Activated naive CD8-positive, alpha-beta T cell treated with anti-CD3 and anti-CD28 coated beads for 36 hours (primary cell): ENCODE measurements at regions not wholly inside any gene's neighbourhood (a gene's known extent, or its start where the extent isn't known, plus 50 kb on each side); places are given as distances from the start of the nearest gene placed in this dataset.

ENCODE experiments used
- DNase-seq: peaks from one replicate; pipeline ENCODE4 v3.0.0; 2021
- H3K27ac Mint-ChIP-seq: one replicate; pipeline ENCODE4 v1.8.0; 2022; ENCODE audit warnings: mild to moderate bottlenecking, moderate library complexity, mixed read lengths
- H3K27me3 Mint-ChIP-seq: one replicate; pipeline ENCODE4 v1.8.0; 2022; ENCODE audit warnings: mild to moderate bottlenecking, mixed read lengths
- H3K36me3 Mint-ChIP-seq: one replicate; pipeline ENCODE4 v1.8.0; 2021; ENCODE audit warnings: mild to moderate bottlenecking, mixed read lengths
- H3K4me1 Mint-ChIP-seq: one replicate; pipeline ENCODE4 v1.8.0; 2021; ENCODE audit warnings: mixed read lengths
- H3K4me3 Mint-ChIP-seq: one replicate; pipeline ENCODE4 v1.8.0; 2022; ENCODE audit warnings: mild to moderate bottlenecking, moderate library complexity, mixed read lengths
- H3K9me3 Mint-ChIP-seq: one replicate; pipeline ENCODE4 v1.8.0; 2022; ENCODE audit warnings: mixed read lengths

DNA sequence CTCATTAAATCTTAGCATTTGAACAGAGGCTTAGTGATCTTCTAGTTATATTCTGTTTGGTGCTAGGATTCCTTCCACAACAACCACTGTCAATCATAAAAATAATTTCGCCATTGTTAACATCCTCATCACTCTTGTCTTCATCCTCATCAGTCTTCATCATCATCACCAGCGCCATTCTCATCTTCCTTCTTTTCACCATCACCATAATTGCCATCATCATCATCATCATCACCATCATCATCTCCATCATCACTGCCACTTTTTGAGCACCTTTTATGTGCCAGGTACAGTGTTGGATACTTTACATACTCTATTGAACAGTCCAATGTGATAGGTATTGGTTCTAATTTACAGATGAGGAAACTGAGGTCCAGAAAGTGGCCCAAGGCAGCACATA, 245.7 kb downstream of the PTPRU start:
- H3K4me3 Mint-ChIP-seq, result no peak overlapping the region
- H3K27me3 Mint-ChIP-seq, result peaks cover 29% of the 10 kb centered on the region
- no peaks in the 10 kb centered on the region for H3K36me3 Mint-ChIP-seq
- no peak for DNase-seq
- H3K4me1 Mint-ChIP-seq, result no peaks in the 10 kb centered on the region
- H3K27ac Mint-ChIP-seq, result no peak overlapping the region
- no peaks in the 10 kb centered on the region for H3K9me3 Mint-ChIP-seq

DNA sequence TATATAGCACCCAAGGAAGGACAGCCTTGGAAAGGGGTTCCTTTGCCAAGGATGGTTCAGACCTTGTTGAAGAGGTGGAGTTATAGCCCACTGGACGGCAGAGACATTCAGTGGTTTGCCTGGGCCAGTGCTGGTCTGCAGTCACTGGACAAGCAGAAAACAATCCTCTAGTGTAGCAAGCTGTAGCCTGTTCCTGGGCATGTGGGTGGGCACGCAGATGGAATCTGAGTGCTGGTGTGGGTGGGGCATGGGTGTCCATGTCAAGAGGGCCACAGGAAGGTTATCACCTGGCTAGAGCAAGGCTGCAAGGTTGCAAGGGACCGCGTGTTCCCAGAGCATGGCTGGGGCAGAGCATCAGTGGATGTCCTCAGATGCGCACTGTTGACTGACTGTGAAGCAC, 244.7 kb downstream of the PTPRU start:
- no peaks in the 10 kb centered on the region for H3K4me1 Mint-ChIP-seq
- no peak overlapping the region for H3K4me3 Mint-ChIP-seq
- peaks cover 37% of the 10 kb centered on the region for H3K27me3 Mint-ChIP-seq
- H3K36me3 Mint-ChIP-seq, result no peaks in the 10 kb centered on the region
- no peak overlapping the region for H3K27ac Mint-ChIP-seq
- H3K9me3 Mint-ChIP-seq, result no peaks in the 10 kb centered on the region
- DNase-seq, result no peak

DNA sequence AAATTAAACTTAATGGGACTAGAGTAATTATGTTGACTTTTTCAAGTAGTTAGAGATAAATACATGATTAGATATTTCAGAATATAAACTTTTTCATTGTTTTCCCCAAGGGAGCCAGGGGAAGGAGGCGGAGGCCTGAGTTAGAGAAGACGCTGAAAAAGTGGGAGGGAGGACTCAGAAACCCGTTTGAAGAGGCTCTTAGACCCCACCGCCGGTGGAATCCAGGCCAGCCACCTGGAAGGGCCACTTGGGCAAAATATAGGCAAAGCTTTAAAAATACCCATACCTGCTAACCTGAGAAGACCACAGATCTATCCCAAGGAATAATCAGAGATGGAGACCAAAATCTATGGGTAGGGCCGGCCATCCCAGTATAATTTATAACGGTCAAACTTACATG, 242.6 kb downstream of the PTPRU start:
- H3K27me3 Mint-ChIP-seq, result peaks cover 51% of the 10 kb centered on the region
- H3K36me3 Mint-ChIP-seq, result no peaks in the 10 kb centered on the region
- no peak overlapping the region for H3K27ac Mint-ChIP-seq
- no peak for DNase-seq
- no peaks in the 10 kb centered on the region for H3K9me3 Mint-ChIP-seq
- no peak overlapping the region for H3K4me3 Mint-ChIP-seq
- no peaks in the 10 kb centered on the region for H3K4me1 Mint-ChIP-seq

DNA sequence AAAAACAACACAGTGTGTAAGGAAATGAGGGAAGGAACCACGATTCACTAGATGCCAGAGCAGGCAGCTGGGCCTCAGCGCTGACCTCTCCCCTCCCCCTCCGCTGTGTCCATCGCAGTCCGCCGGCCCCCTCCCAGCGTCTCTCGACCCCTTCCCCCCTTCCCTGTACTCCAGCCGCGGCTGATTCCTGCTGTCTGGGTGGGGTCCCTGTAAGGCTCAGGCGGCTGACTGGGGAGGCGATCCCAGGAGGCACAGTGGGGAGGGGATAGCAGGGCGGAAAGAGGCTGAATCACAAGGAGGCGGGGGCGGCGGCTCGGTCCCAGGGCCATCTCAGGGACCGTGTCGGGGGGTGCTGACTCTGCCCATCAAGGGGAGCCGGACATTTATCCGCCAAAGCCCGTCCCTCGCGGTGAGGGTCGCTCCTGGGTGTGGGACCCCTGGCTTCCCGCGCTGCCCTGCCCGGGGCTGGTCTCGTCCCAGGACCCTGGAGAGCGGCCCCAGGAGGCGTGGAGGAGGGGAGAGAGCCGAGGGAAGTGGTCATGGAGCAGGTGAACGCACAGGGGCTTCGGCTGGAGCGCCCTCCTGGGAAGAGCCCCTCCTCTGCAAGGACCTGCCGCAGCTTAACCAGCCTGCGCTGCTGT, 241.9 kb downstream of the PTPRU start:
- Mint-ChIP-seq H3K27ac (no peak overlapping the region), H3K9me3 (no peaks in the 10 kb centered on the region), H3K27me3 (peaks cover 57% of the 10 kb centered on the region), H3K36me3 (no peaks in the 10 kb centered on the region), H3K4me1 (no peaks in the 10 kb centered on the region), H3K4me3 (no peak overlapping the region)
- DNase-seq, result no peak

DNA sequence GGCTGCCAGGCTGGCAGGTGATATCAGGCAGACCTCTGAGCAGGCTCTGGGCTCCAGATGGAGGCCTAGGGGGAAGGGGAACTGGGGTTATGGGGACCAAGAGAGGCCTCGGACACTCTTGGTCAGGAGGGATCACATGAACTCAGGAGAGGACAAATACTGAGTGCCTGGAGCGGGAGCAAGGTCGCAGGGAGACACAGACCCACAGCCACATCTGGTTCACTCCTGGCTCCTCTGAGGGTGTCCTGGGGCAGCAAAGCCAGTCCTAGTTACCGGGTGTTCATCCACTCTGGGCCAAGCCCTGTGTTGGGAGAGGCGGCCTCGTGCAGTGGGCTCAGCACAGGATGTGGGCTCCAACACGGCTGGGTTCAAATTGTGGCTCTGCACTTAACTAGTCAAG, 239.0 kb downstream of the PTPRU start:
- H3K27me3 Mint-ChIP-seq, result peaks cover 57% of the 10 kb centered on the region
- no peak for DNase-seq
- H3K4me1 Mint-ChIP-seq, result no peaks in the 10 kb centered on the region
- H3K36me3 Mint-ChIP-seq, result no peaks in the 10 kb centered on the region
- H3K9me3 Mint-ChIP-seq, result no peaks in the 10 kb centered on the region
- no peak overlapping the region for H3K27ac Mint-ChIP-seq
- H3K4me3 Mint-ChIP-seq, result no peak overlapping the region

DNA sequence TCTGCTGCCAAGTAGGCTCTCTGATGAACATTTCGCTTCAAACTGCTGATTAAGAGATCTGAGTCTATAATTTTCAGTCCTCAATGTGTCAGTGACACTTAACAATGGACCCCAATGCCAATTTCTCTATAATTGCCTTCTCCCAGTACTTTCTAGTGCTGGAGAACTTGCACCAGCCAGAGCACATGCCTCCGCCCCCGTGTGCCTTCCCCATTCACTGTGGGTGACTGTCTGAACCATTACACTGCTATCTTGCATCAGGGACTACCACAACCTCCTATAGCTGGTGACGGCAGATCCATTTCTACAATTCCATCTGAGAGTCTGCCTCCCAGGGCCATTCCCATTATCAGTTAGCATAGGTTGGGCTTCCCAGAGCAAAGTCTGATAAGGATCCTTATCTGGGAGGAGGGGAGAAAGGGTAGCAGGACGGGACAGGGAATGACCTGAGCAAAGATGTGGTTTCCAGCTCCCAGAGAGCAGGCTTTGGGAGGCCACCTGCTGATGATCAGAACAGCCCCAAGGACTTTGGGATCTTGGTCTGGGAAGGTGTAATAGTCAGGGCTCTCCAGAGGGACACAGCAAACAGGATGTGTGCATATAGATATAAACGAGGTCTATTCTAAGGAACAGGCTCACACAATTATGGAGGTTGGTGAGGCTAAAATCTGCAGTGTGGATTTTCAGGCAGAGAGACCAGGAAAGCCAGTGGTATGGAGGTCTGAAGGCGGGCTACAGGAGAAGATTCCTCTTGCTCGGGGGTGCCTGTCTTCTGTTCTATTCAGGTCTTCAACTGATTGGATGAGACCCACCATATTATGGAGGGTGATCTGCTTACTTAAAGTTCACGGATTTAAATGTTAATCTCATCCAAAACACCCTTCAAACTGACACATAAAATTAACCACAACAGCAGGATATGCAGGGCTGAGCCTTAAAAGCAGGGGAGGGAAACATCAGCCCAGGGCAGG, 238.2 kb downstream of the PTPRU start:
- Mint-ChIP-seq H3K27ac (no peak overlapping the region), H3K4me1 (no peaks in the 10 kb centered on the region), H3K4me3 (no peak overlapping the region), H3K27me3 (peaks cover 52% of the 10 kb centered on the region), H3K36me3 (no peaks in the 10 kb centered on the region), H3K9me3 (no peaks in the 10 kb centered on the region)
- DNase-seq, result no peak

DNA sequence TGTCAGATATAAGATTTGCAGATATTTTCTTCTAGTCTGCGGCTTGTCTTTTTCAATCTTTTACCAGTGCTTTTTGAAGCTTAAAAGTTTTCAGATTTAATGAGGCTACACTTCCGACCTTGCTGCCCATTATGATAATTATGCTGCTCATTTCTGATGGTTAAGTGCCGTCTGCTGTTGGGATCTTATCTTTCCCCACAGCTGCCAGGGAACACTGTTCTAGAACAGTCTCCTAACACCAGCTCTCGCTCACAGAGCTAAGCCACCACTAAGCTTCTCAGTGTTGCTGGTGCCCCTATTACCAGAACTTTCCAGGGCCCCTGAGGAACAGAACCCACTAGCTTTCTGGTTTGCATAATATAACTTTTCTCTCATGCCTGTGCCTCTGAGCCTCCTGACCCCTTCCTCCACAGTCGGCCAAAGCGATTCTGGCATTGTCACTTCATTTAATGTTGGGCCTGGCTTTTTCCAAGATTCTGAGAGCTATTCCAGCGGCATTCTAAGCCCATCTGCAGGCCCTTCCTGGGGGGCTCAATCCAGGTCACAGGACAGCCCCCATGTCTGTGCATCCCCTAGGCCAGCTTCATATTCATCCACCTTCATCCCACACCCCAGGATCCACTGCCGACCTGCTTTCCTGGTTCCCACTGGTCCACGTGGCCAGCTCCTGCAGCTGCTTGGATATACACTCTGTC, 237.0 kb downstream of the PTPRU start:
- Mint-ChIP-seq H3K36me3 (no peaks in the 10 kb centered on the region), H3K9me3 (no peaks in the 10 kb centered on the region), H3K4me1 (no peaks in the 10 kb centered on the region), H3K4me3 (no peak overlapping the region), H3K27ac (no peak overlapping the region), H3K27me3 (peaks cover 46% of the 10 kb centered on the region)
- no peak for DNase-seq

DNA sequence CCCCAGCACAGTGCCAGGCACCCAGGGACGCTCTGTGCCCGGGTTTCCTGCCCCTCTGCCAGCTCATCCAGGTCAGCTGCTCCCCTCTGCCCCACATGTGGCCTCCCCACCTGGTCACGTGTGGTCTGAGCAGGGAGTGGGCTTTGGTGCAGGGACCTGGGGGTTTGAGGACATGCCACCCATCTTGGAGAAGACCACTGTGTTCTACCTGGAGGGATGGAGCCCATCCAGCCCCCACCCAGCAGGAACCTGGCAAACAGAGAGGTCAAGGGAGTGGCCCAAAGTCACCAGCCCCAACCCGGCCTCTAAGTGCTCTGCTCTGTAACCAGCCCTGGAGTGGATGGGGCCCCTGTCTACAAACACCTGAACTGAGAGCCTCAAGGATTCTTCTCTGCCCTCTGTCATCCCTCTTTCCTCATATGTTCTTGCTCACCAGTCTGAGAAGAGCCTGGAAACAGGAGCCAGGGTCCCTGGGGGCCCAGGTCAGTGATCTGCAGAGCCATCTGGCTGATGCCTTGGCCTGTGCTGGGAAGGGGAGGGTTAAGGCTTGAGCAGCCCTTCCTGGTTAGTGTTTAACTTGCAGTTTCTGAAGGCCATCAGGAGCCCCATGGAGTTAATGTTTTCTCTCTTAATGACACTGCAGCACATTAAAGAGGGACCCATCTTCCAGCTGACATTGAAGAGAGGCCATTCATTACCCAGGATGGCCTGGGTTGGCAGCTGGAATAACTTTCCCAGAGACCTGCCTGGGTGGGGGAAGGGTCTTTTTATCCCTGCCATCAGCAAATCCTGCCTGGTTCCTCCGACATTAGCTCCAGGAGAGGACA, 235.4 kb downstream of the PTPRU start:
- Mint-ChIP-seq H3K27ac (no peak overlapping the region), H3K36me3 (no peaks in the 10 kb centered on the region), H3K9me3 (no peaks in the 10 kb centered on the region), H3K4me1 (no peaks in the 10 kb centered on the region), H3K27me3 (peaks cover 34% of the 10 kb centered on the region), H3K4me3 (no peak overlapping the region)
- DNase-seq, result no peak

DNA sequence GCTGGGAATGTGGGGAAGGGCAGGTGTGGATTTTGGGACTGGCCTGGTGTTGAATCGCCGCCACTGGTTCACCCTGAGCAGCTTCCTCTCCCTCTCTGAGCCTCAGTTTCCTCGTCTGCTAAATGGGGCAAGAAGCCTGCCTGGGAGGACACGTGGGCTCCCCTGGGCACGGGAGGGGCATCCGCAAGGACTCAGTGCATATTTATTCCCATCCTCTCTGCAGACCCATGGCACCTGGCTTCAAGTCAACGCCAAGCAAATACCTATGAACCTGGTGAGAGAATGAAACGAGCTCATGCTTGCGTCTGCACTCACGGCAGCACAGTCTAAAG, 234.4 kb downstream of the PTPRU start:
- Mint-ChIP-seq H3K9me3 (no peaks in the 10 kb centered on the region), H3K27ac (no peak overlapping the region), H3K36me3 (no peaks in the 10 kb centered on the region), H3K27me3 (peaks cover 27% of the 10 kb centered on the region), H3K4me1 (no peaks in the 10 kb centered on the region), H3K4me3 (no peak overlapping the region)
- no peak for DNase-seq

DNA sequence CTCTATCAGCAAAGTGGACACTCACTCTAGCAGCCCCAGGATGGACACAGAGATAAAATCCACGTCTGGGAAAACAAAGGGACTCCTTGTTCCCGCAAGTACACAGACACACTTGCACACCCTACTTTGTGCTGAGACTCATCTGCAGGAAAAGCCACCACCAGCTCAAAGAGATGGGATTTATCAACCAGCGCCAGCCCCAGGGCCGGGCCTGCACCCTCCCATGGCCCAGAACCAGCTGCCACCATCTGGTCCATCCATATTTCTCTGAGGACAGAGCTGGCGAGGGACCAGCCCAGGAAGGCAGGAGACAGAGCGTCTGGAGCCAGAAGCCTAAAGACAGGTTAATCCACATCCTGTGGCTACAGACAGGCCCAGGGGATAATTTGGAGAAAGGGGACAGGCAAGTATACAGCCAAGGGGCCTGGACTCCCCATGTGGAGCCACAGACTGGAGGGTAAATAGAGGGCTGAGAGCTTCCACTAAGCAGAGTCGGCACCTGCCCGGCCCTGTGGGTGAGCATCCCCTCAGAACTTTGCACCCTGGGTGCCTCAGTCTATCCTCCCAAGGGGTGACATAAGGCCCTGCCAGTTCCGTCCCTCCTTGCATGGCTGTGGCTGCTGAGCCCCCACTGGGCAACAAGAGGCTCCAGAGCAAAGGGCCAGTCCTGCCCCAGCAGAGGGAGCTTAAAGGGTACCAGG, 233.9 kb downstream of the PTPRU start:
- no peaks in the 10 kb centered on the region for H3K36me3 Mint-ChIP-seq
- H3K4me3 Mint-ChIP-seq, result no peak overlapping the region
- H3K27ac Mint-ChIP-seq, result no peak overlapping the region
- DNase-seq, result no peak
- H3K27me3 Mint-ChIP-seq, result peaks cover 25% of the 10 kb centered on the region
- H3K9me3 Mint-ChIP-seq, result peaks cover 1% of the 10 kb centered on the region
- H3K4me1 Mint-ChIP-seq, result no peaks in the 10 kb centered on the region

DNA sequence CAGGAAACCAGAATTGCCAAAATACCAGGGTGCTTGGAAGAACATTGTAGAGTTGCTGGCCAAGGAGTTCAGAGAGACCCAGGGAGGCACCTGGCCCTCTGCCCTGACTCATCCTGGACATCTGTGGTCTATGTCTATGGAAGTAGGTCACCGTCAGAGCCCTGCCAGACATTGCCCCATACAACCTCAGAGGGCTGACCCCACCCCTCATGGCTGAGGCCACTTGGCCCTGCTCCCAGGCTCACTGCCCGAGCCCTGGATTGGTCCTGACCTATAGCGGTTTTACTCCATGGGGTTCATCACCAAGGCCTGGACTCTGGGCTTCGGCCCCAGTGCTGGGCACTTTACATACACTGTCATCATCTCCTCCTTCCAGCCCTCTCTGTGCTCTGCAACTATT, 233.1 kb downstream of the PTPRU start:
- Mint-ChIP-seq H3K27me3 (peaks cover 18% of the 10 kb centered on the region), H3K4me3 (no peak overlapping the region), H3K9me3 (peaks cover 3% of the 10 kb centered on the region), H3K36me3 (no peaks in the 10 kb centered on the region), H3K27ac (no peak overlapping the region), H3K4me1 (no peaks in the 10 kb centered on the region)
- no peak for DNase-seq

DNA sequence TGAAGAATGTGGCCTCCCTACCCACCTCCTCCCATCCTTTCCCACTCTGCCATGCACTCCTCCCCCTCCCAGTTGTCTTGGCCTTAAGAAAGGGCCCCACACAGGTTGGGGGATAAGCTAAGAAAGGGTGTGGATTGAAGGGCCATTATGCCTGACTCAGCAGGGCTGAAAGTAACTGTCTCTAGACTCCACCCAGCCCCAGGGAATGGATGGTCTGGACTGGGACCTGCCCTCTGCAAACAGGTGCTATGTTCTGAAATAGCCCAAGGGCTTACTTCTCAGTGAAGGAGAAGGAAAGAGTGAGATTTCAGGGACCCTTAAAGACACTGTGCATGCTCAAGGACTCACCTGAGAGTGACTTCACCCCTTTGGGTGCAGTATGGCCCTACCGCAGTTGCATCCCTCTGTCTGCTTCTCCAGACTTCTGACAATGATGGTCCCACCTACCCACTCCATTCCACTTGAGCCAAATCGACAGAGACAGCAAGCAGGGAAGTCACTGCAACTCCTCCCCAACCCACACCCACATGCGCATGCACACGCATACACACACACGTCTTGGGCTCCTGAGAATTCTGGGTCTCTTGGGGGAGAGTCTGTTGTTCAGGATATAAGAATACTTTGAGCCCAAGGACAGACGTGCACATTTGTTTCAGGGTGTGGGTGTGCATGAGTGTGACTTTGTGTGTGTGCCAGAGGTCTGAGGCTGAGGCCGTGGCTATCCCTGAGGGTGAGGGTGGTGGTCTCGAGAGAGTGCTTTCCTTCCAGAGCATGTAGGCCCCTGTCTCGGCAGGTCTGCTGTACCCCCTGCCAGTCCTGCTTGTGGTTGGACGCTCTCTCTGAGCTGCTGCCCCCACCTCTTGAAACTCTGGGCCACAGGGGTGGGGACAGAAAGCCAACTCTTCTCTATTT, 231.9 kb downstream of the PTPRU start:
- H3K27me3 Mint-ChIP-seq, result peaks cover 6% of the 10 kb centered on the region
- no peak overlapping the region for H3K27ac Mint-ChIP-seq
- peaks cover 4% of the 10 kb centered on the region for H3K9me3 Mint-ChIP-seq
- no peaks in the 10 kb centered on the region for H3K4me1 Mint-ChIP-seq
- no peak overlapping the region for H3K4me3 Mint-ChIP-seq
- no peak for DNase-seq
- H3K36me3 Mint-ChIP-seq, result no peaks in the 10 kb centered on the region

DNA sequence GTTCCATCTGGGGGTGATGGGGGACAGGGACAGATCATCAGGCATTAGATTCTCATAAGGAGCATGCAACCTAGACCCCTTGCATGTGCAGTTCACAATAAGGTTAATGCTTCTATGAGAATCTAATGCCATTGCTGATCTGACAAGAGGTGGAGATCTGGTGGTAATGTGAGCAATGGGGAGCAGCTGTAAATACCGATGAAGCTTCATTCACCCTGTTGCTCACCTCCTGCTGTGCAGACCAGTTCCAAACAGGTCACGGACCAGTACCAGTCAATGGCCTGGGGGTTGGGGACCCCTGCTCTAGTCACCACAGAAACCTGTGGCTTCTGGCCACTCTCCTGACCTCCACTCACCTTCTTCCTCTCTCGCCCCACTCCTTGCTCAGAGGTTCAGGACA, 229.9 kb downstream of the PTPRU start:
- Mint-ChIP-seq H3K36me3 (no peaks in the 10 kb centered on the region), H3K4me1 (no peaks in the 10 kb centered on the region), H3K9me3 (peaks cover 4% of the 10 kb centered on the region), H3K27ac (no peak overlapping the region), H3K4me3 (no peak overlapping the region), H3K27me3 (peaks cover 6% of the 10 kb centered on the region)
- no peak for DNase-seq

DNA sequence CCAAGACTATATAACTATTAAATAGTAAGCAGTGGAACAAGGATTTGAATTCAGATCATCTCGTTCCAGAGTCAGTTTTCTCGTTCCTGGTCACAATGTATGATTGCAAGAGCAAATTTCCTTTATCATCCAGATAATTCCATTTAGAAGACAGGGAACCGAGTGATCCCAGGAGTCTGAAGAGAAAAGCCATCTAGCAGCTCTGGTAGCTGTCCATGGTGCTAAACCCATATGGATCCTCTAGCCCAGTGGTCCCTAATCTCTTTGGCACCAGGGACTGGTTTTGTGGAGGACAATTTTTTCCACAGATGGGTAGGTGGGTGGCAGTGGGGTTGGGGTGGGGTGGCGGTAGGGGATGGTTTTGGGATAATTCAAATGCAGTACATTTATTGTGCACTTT, 229.4 kb downstream of the PTPRU start:
- no peaks in the 10 kb centered on the region for H3K4me1 Mint-ChIP-seq
- H3K9me3 Mint-ChIP-seq, result peaks cover 4% of the 10 kb centered on the region
- peaks cover 6% of the 10 kb centered on the region for H3K27me3 Mint-ChIP-seq
- H3K27ac Mint-ChIP-seq, result no peak overlapping the region
- H3K36me3 Mint-ChIP-seq, result no peaks in the 10 kb centered on the region
- no peak for DNase-seq
- H3K4me3 Mint-ChIP-seq, result no peak overlapping the region
